Pancreas (tissue), 10 donors: ENCODE measurements at regions not wholly inside any gene's neighbourhood (a gene's known extent, or its start where the extent isn't known, plus 50 kb on each side); places are given as distances from the start of the nearest gene placed in this dataset.

ENCODE experiments used
- ATAC-seq, 4 donors: fragments of 200-7000 bp; cut with Tn5 transposase; one replicate each; pipeline versions ENCODE4 v1.8.0 to v1.9.1; 2020; ENCODE audit warnings: mild to moderate bottlenecking in 4 of 4, moderate library complexity in 4 of 4
- DNase-seq, 6 donors: peaks; one replicate each; pipeline ENCODE4 v3.0.0-alpha.2; 2020
- FAIRE-seq: peaks from 2 replicates; lab custom pipeline; 2012; peaks lifted over from hg19 to GRCh38; lab: Jason Lieb, UNC
- H3K27ac ChIP-seq, 4 donors: fragments of 200-600 bp; sonication (generic); 1 replicate in 3 of 4; 2 replicates in 1 of 4; pipeline versions ENCODE4 v1.5.0 to v1.8.0; 2020
- H3K27me3 ChIP-seq, 4 donors: fragments of 200-600 bp; one replicate each; pipeline ENCODE4 v1.8.0; 2021
- H3K36me3 ChIP-seq, 3 donors: fragments of 200-600 bp; sonication (generic) in 1 of 3; one replicate each; pipeline versions ENCODE4 v1.5.0 to v1.8.0; 2020 to 2021
- H3K4me1 ChIP-seq, 3 donors: fragments of 200-600 bp; one replicate each; pipeline ENCODE4 v1.8.0; 2021
- H3K4me3 ChIP-seq, 4 donors: fragments of 200-600 bp; sonication (generic) in 2 of 4; one replicate each; pipeline versions ENCODE4 v1.5.0 to v1.8.0; 2020 to 2021
- H3K9me3 ChIP-seq, 4 donors: fragments of 200-600 bp; one replicate each; pipeline ENCODE4 v1.8.0; 2021
- WGBS, 2 donors: extraction: QIAGEN DNeasy Blood & Tissue Kit; methylation state at CpG; one replicate each; pipeline ENCODE4 v1.1.7; 2013; 5-methylcytosine and 5-hydroxymethylcytosine counted together
- intact Hi-C, 3 donors: fragments of 100-400 bp; cut with DNase I; formaldehyde crosslinking; loops; one replicate each; pipeline versions ENCODE4 v1.11.1 to v1.14.2; 2022
- TF ChIP-seq, protein P1 (sequence below), 4 donors: fragments of 200-600 bp; sonication (generic) in 3 of 4; IDR thresholded peaks; one replicate each; pipeline versions ENCODE4 v1.5.0 to v1.8.0; 2021; ENCODE audit warnings: antibody characterized with exemption in 4 of 4
- donor health status: healthy with polysubstance abuse.
- donor health status: DM: no; HTN: no; CAD: no; lungs with moderate emphysema.
- donor health status: DM: no; HTN: no; CAD: no.
- donor health status: control.
- donor health status: control.
- donor health status: Bipolar disorder and iron deficiency.
- donor health status: DM: yes; HTN: yes; CAD: no.
- donor health status: DM: no; HTN: no; CAD: no.
- donor health status: DM: no; HTN: no; CAD: no.
- donor health status: DM: yes; HTN: yes; CAD: no.

DNA sequence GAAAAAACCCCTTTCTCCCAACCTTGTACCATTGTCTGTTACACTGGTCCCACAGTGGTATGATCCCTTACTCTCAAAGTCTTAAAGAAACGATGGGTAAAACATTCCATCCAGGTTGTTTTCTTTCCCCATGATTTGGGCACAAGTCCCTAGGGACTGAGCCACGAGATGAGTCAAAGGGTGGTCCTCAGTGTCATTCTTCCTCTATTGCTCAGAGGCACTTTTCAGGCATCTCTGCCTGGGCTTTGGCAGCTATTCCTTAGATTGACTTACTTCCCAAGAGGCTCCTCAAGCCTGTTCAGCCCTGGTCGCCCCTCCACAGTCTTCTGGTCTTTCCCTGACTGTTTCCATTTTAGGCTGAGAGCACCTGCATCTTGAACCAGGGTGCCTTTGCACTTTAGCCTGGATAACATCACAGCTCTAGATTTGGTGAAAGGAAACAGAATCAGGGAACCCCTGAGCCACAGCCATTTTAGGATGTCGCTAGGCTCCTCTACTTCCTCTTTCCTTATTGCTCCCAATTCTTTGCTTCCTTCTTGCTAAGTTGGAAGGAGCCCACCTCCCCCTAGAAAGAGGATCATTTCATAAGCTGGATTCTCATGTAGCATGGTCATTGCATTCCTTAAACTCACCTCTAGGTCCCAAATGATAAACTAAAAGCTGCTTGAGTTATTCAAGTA, 131.0 kb upstream of the TPRG1 start:
- intact Hi-C loops = no loop called here
- H3K4me3 ChIP-seq = no peak overlapping the region
- ATAC-seq (no peak), FAIRE-seq (no peak), DNase-seq (no peak)
- no peak overlapping the region for H3K27ac ChIP-seq
- no peaks in the 10 kb centered on the region for H3K9me3 ChIP-seq
- TF ChIP-seq, protein P1, sequence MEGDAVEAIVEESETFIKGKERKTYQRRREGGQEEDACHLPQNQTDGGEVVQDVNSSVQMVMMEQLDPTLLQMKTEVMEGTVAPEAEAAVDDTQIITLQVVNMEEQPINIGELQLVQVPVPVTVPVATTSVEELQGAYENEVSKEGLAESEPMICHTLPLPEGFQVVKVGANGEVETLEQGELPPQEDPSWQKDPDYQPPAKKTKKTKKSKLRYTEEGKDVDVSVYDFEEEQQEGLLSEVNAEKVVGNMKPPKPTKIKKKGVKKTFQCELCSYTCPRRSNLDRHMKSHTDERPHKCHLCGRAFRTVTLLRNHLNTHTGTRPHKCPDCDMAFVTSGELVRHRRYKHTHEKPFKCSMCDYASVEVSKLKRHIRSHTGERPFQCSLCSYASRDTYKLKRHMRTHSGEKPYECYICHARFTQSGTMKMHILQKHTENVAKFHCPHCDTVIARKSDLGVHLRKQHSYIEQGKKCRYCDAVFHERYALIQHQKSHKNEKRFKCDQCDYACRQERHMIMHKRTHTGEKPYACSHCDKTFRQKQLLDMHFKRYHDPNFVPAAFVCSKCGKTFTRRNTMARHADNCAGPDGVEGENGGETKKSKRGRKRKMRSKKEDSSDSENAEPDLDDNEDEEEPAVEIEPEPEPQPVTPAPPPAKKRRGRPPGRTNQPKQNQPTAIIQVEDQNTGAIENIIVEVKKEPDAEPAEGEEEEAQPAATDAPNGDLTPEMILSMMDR (IDR thresholded peaks at IDR 0.05) = no peak
- no peaks in the 10 kb centered on the region for H3K27me3 ChIP-seq
- 50 to 59% methylated on average over 4 of the region's 4 CpGs for whole genome bisulfite sequencing, 2 donors
- H3K36me3 ChIP-seq = no peaks in the 10 kb centered on the region
- H3K4me1 ChIP-seq = no peaks in the 10 kb centered on the region

DNA sequence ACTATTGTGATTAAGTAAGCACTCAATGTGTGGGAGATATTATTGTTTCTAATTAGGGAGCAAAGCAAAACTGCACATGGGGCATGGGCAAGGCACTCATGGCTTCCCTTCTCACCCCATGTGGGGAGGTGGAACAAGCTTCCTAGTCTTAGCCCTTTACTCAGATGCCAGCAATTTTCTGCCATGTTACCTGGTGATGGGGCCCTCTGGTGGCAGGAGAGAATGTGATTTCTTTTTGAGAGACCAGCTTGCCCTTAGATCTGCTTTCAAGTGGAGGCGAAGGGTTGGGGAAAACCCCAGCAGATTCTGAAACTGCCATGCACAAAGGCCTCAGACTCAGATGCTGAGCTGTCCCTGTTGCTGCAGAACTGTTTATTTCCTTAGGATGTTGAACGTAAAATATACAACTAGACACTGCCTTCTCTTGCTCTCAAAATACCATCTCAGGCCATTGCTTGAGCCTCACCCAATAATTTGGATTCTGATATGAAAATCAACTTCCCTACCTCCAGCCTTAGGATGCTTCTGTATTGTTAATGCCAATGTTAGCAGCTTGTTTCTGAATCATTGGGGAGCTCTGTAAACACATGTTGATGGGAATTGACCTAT, 130.2 kb upstream of the TPRG1 start:
- intact Hi-C loops = no loop called here
- FAIRE-seq (no peak), ATAC-seq (peak; percentile 56 to 77 (median 70)), DNase-seq (peak in 4 of 6 donors; percentile 8 to 53 (median 19))
- H3K36me3 ChIP-seq = no peaks in the 10 kb centered on the region
- no peaks in the 10 kb centered on the region for H3K9me3 ChIP-seq
- WGBS, 2 donors = 47 to 49% methylated on average over 2 of the region's 2 CpGs
- H3K27me3 ChIP-seq = no peaks in the 10 kb centered on the region
- H3K4me3 ChIP-seq = no peak overlapping the region
- no peak overlapping the region for H3K27ac ChIP-seq
- no peaks in the 10 kb centered on the region for H3K4me1 ChIP-seq
- TF ChIP-seq, protein P1 (IDR thresholded peaks at IDR 0.05) = peak; percentile 10 to 26 (median 17)

DNA sequence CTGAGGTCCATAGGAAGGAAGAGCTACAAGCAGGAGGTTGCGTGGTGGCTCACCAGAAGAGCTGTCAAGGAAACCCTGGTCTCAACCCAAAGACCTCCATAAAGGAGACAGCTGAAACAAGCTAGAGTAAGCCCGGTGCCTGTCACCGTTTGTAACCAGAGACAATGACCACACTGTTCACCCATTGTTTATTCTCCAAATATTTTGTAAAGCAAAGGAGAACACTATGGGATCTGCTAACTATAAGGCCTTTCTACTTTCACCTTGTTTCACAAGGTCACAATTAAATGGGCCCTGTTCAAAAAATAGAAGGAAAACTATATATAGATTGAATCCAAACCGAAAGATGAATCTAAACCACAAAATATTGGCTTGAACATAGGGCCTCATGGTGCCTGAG, 128.9 kb upstream of the TPRG1 start:
- DNase-seq (no peak), FAIRE-seq (no peak), ATAC-seq (no peak)

DNA sequence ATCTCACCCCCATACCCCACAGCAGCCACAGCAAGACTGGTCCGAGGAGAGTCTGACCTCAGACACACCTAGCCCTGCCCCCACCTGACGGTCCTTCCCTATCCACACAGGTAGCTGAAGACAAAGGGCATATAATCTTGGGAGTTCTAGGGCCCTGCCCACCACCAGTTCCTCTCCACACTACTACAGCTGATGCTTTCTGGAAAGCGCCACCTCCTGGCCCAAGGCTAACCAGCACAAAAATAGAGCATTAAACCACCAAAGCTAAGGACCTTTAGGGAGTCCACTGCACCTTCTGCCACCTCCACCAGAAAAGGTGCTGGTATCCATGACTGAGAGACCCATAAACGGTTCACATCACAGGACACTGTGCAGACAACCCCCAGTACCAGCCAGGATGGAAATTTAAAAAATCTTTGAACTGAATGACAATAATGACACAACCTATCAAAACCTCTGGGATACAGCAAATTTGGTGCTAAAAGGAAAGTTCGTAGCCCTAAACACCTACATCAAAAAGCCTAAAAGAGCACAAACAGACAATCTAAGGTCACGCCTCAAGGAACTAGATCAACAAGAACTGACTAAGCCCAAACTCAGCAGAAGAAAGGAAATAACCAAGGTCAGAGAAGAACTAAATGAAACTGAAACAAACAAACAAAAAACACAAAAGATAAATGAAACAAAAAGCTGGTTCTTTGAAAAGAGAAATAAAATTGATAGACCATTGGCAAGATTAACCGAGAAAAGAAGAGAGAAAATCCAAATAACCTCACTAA, 122.1 kb upstream of the TPRG1 start:
- no peaks in the 10 kb centered on the region for H3K36me3 ChIP-seq
- WGBS, 2 donors = 55 to 71% methylated on average over 7 of the region's 7 CpGs
- no peak for ATAC-seq
- no peak overlapping the region for H3K27ac ChIP-seq
- intact Hi-C loops = no loop called here
- H3K27me3 ChIP-seq = no peaks in the 10 kb centered on the region
- TF ChIP-seq, protein P1 (IDR thresholded peaks at IDR 0.05) = no peak
- H3K4me3 ChIP-seq = no peak overlapping the region
- FAIRE-seq = no peak
- no peak for DNase-seq
- no peaks in the 10 kb centered on the region for H3K4me1 ChIP-seq
- H3K9me3 ChIP-seq = no peaks in the 10 kb centered on the region

More for the DNA sequence above, 128.9 kb upstream of the TPRG1 start:
- no peaks in the 10 kb centered on the region for H3K4me1 ChIP-seq
- no peaks in the 10 kb centered on the region for H3K36me3 ChIP-seq
- H3K9me3 ChIP-seq = no peaks in the 10 kb centered on the region
- no peak overlapping the region for H3K4me3 ChIP-seq
- 68 to 77% methylated on average over 4 of the region's 4 CpGs for WGBS, 2 donors
- TF ChIP-seq, protein P1 (IDR thresholded peaks at IDR 0.05) = no peak
- intact Hi-C loops = no loop called here
- no peaks in the 10 kb centered on the region for H3K27me3 ChIP-seq
- no peak overlapping the region for H3K27ac ChIP-seq
